Upper lobe of right lung (tissue), 1 donor: ENCODE measurements at regions not wholly inside any gene's neighbourhood (a gene's known extent, or its start where the extent isn't known, plus 50 kb on each side); places are given as distances from the start of the nearest gene placed in this dataset.

Source experiments
- ATAC-seq: fragments of 200-7000 bp; cut with Tn5 transposase; one replicate; pipeline ENCODE4 v1.9.1; 2020; ENCODE audit warnings: mild to moderate bottlenecking, moderate library complexity
- DNase-seq: peaks from one replicate; pipeline ENCODE4 v3.0.0-alpha.2; 2020
- H3K27ac ChIP-seq: fragments of 200-600 bp; one replicate; pipeline ENCODE4 v1.8.0; 2022
- H3K27me3 ChIP-seq: fragments of 200-600 bp; one replicate; pipeline ENCODE4 v1.8.0; 2022; ENCODE audit warnings: mild to moderate bottlenecking
- H3K36me3 ChIP-seq: fragments of 200-600 bp; one replicate; pipeline ENCODE4 v1.8.0; 2022
- H3K4me1 ChIP-seq: fragments of 200-600 bp; one replicate; pipeline ENCODE4 v1.8.0; 2022
- H3K4me3 ChIP-seq: fragments of 200-600 bp; one replicate; pipeline ENCODE4 v1.8.0; 2022; ENCODE audit warnings: mild to moderate bottlenecking
- H3K9me3 ChIP-seq: fragments of 200-600 bp; one replicate; pipeline ENCODE4 v1.8.0; 2022
- intact Hi-C: fragments of 100-400 bp; cut with DNase I; formaldehyde crosslinking; loops from one replicate; pipeline ENCODE4 v1.11.0; 2022
- TF ChIP-seq, protein P1 (sequence below): fragments of 200-600 bp; IDR thresholded peaks from one replicate; pipeline ENCODE4 v1.8.0; 2022; ENCODE audit warnings: antibody characterized with exemption
- donor health status: DM: no; HTN: yes; CAD: no; lungs with severe emphysema.

DNA sequence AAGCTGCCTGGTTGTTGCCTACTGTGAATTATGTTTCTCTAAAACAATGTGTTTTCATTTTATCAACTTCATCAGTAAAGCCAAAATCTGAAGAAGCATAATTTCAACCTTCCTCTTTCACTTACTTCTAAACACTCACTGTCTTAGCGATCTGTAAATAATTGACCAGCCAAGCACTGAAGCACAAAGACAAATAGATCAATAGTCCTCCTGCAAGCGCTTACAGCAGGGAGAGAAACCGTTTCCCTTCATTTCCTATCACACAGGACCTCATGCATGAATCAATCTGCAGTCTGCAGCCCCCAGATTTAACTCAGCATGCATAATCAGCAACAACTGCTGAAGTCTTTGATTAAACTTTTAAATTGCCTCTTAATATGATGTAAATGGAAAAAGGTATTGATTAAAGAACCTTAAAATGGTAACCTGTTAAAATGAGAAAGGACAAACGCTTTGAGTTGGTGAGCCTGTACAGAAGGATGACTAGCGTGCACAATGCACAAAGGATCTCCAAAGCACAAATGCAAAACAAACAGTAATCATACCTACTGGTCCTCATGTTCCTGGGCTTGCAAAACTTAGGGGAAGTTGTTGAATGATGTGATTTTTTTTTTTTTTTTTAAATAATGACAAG, 370.2 kb upstream of the ZNF385D start:
- TF ChIP-seq, protein P1, sequence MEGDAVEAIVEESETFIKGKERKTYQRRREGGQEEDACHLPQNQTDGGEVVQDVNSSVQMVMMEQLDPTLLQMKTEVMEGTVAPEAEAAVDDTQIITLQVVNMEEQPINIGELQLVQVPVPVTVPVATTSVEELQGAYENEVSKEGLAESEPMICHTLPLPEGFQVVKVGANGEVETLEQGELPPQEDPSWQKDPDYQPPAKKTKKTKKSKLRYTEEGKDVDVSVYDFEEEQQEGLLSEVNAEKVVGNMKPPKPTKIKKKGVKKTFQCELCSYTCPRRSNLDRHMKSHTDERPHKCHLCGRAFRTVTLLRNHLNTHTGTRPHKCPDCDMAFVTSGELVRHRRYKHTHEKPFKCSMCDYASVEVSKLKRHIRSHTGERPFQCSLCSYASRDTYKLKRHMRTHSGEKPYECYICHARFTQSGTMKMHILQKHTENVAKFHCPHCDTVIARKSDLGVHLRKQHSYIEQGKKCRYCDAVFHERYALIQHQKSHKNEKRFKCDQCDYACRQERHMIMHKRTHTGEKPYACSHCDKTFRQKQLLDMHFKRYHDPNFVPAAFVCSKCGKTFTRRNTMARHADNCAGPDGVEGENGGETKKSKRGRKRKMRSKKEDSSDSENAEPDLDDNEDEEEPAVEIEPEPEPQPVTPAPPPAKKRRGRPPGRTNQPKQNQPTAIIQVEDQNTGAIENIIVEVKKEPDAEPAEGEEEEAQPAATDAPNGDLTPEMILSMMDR = no peak

DNA sequence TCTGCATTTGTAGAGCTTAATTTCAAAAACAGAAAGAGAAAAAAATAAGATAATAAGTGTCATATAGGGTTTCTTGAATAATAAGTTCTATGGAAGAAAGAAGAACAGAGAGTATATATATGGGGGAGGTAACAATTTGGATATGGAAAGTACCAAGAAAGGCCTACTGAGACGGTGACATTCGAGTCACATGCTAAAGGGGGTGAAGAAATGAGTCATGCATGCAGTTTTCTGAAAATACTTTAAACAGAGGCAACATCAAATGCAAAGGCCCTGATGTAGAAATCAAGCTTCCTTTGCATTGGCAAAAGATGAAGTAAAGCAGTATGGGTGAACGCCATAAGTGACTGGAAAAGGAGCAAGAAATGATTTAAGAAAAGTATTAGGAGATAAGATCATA, 371.6 kb upstream of the ZNF385D start:
- no peak for ATAC-seq
- DNase-seq = no peak

More for the DNA sequence above, 370.2 kb upstream of the ZNF385D start:
- no peak for DNase-seq
- intact Hi-C loops = no loop called here
- Histone ChIP-seq H3K4me3 (no peak overlapping the region), H3K4me1 (no peaks in the 10 kb centered on the region), H3K36me3 (no peaks in the 10 kb centered on the region), H3K27me3 (no peaks in the 10 kb centered on the region), H3K27ac (no peak overlapping the region), H3K9me3 (no peaks in the 10 kb centered on the region)
- ATAC-seq = no peak

DNA sequence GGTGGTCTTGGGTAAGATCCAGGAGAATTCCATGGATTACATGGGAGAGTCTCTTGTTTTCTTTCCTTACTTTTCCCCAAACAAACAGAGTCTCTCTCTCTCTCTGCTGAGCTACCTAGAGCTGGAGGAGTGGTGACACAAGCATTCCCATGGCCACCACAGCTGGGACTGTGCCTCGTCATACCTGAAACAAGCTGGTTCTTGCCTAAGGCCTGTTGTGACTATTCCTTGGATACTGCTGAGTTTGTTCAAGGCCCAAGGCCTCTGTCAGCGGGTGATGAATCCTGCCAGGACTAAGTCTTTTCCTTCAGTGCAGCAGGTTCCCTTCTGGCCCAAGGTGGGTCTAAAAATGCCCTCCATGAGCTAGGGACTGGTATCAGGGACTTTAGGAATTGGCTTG, 378.1 kb upstream of the ZNF385D start:
- Histone ChIP-seq H3K36me3 (no peaks in the 10 kb centered on the region), H3K9me3 (no peaks in the 10 kb centered on the region), H3K4me1 (no peaks in the 10 kb centered on the region), H3K27me3 (no peaks in the 10 kb centered on the region), H3K4me3 (no peak overlapping the region), H3K27ac (no peak overlapping the region)
- TF ChIP-seq, protein P1 = no peak
- DNase-seq (no peak), ATAC-seq (no peak)
- intact Hi-C loops = no loop called here

More for the DNA sequence above, 371.6 kb upstream of the ZNF385D start:
- H3K9me3 ChIP-seq = no peaks in the 10 kb centered on the region
- intact Hi-C loops = no loop called here
- H3K27ac ChIP-seq = no peak overlapping the region
- H3K4me1 ChIP-seq = no peaks in the 10 kb centered on the region
- H3K27me3 ChIP-seq = no peaks in the 10 kb centered on the region
- no peak overlapping the region for H3K4me3 ChIP-seq
- TF ChIP-seq, protein P1 = no peak
- H3K36me3 ChIP-seq = no peaks in the 10 kb centered on the region

DNA sequence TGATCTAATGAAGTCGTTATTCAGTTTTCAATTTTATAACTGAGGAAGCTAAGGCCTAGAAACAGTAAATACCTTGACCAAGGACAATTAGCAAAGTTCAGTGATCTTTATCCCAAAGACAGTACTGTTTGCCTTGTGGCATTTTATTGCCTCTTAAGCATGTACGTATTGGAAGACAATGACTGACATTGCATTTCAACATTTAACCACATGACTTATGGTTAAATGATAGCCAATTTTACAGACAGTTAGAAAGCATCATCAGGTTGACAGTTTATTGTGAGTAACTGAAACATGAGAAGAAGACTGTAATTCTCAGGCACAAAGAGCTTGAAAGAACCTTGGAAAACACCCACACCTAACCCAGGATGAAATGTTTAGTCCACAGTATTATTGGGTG, 390.8 kb upstream of the ZNF385D start:
- TF ChIP-seq, protein P1 = no peak
- H3K27me3 ChIP-seq = no peaks in the 10 kb centered on the region
- ATAC-seq (no peak), DNase-seq (no peak)
- no peaks in the 10 kb centered on the region for H3K4me1 ChIP-seq
- H3K4me3 ChIP-seq = no peak overlapping the region
- no peak overlapping the region for H3K27ac ChIP-seq
- intact Hi-C loops = no loop called here
- H3K36me3 ChIP-seq = no peaks in the 10 kb centered on the region
- H3K9me3 ChIP-seq = no peaks in the 10 kb centered on the region

DNA sequence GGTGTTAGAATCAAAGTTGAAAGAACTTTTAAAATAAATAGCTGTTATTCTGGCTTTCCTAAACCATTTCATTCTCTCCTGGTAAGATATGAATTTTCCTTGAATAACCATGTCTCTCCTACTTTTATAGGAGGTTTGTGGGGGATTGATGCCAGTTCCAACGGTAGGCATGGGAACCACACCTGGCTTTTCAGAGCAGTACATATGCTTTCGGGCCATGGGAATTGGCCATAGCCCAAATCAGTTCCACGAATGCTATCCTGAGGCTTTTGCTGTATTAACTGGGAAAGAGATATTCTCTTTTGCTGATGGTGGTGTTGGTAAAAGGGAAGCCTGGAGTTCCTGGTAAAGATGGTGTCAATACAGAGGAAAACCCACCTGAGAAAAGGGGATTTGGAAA, 396.2 kb upstream of the ZNF385D start:
- no peak for DNase-seq
- Histone ChIP-seq H3K4me3 (no peak overlapping the region), H3K27me3 (no peaks in the 10 kb centered on the region), H3K36me3 (no peaks in the 10 kb centered on the region), H3K27ac (no peak overlapping the region), H3K4me1 (no peaks in the 10 kb centered on the region), H3K9me3 (no peaks in the 10 kb centered on the region)
- ATAC-seq = no peak
- TF ChIP-seq, protein P1 = no peak
- intact Hi-C loops = no loop called here

DNA sequence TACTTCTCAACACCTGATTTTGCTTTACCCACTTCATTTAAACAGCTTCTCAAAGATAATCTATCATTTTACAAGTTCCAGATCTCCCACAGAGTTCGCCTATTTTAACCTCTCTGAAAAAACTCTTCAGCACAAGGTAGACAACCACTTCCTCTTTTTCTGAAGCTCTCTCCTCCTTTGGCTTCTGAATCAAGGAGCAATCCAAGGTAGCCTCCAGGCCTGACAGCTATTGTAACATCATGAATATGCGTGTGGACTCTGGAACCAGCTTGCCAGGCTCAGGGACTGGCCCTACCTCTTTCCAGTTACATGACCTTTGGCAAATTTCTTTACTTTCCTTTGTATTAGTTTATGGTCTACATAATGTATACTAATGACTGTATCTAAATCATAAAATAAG, 405.9 kb upstream of the ZNF385D start:
- ATAC-seq = no peak
- Histone ChIP-seq H3K9me3 (no peaks in the 10 kb centered on the region), H3K4me3 (no peak overlapping the region), H3K27ac (no peak overlapping the region), H3K36me3 (no peaks in the 10 kb centered on the region), H3K27me3 (no peaks in the 10 kb centered on the region), H3K4me1 (no peaks in the 10 kb centered on the region)
- intact Hi-C loops = no loop called here
- TF ChIP-seq, protein P1 = no peak
- DNase-seq = no peak
